Stimulated activated CD4-positive, alpha-beta T cell treated with anti-CD3 and anti-CD28 coated beads, Interleukin-1b, Interleukin-23, amount 100 ng/mL, for 4 hours (primary cell): ENCODE measurements at regions not wholly inside any gene's neighbourhood (a gene's known extent, or its start where the extent isn't known, plus 50 kb on each side); places are given as distances from the start of the nearest gene placed in this dataset.
"Not testable (repeated sequence)": the region's sequence is repeated elsewhere in the genome, so short reads cannot be mapped to it uniquely, and the experiment has no call there.

Experiments
- DNase-seq, 2 donors: peaks; one replicate each; pipeline ENCODE4 v3.0.0-alpha.2; 2020; ENCODE audit warnings: low read depth in 2 of 2

GRCh38 chr17:33895491-33895890, 359.6 kb upstream of the CCL2 start:
- DNase-seq = no peak

DNA sequence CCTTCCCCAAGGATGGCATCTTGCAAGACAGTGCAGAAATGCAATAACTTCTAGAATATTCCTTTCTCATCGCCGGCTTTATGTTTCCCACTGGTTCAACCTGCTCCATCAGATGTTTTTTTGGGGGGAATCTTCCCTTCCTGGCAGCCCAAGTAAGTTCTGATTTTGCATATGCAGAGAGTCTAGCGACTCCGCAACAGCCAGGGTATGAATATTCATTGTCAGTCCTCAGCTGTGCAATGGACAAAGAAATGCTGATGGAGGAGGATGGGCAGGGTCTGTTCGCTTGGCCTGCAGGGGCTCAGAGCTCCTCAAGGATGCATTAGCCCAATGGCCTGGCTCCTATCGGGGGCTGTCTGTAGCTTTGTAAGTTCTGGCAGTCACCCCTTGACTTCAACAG, 358.8 kb upstream of the CCL2 start:
- no peak for DNase-seq

- no peak for DNase-seq
These were observed 354.0 kb upstream of the CCL2 start for GRCh38 chr17:33901085-33901484.

GRCh38 chr17:33902901-33903449, 352.1 kb upstream of the CCL2 start:
- no peak for DNase-seq

DNA sequence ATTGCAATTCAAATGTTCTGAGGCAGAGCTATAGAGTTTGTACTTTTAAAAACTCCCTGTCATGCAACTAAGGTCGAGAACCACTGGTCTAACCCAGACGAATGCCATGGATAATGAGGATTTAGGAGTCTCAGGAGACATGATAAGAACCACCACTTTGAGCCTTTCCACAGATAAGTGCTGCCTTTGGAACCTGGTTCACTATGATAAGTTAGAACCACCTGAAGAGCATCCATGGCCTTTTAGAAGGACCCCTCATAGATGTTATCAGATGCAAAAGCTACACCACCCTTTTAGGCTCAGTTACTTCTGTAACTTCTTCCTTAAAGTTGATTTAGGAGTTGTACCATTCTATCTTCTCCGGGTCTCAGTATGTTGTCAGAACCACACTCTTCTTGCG, 350.6 kb upstream of the CCL2 start:
- DNase-seq = no peak

DNA sequence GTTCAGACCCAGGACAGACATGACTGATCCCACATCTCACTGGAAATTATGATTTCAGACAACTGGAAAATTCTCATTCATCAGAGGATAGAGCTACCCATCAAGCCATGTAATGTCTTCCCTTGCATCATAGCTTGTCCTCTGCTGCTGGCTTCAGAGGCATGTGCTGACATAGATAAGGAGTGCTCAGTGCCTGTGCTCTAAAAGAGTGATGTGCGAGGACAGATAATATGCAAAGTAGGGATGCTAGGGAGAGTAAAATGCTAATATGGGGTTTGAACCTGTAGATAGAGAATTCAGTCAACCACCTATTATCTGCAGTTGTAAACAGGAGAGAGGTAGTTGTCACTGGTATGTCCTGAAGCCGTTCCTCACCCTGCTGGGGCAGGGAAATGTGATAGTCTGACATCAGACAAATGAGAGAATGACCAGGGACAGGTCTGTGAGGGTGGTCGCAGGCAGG, 349.7 kb upstream of the CCL2 start:
- no peak for DNase-seq

GRCh38 chr17:33908363-33909064, 346.6 kb upstream of the CCL2 start:
- no peak for DNase-seq

DNA sequence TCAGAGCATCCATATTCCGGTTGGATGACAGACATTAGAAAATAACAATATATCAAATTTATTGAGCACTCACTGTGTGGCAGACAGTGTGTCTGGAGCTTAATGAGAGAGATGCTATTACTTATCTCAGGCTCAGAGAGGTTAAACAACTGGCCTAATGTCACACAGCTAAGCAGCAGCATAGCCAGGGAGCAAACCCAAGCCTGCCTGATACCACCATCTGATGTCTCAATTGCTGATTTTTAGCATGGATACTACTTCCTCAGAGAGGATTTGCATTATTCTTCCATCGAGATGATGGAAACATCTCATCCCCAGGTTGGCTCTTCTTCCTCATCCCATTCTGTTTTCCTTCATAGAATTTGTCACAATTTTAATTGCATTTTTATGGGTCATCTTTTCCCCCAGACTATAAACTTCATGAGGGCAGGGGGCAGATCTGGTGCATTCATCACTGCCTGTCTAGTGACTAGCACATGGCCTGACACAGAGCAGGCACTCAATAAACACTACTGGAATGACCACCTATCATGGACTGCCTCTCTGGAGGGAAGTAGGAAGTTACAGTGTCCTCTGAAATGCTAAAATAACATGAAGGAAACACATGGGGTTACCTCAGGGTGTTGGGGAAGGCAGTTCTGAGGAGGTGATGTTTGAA, 344.8 kb upstream of the CCL2 start:
- no peak for DNase-seq

DNA sequence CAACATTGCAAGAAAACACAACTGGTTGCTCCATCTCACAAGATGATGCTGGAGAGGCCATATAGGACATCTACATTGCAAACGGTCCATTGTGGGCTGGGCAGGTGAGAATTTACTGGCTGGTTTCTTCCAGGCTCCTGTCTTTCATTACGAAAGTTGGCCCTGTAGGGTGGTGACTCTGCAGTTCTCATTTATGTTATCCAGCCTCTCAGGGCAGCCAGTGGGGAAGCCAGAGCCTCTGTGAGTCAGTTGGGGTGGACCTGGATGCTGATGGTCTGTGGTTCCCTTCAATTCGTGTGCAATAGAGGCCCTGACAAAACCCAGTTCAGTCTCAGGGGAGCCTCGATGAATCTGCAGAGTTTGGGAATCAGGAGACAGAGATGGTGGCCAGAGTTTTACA, 341.0 kb upstream of the CCL2 start:
- no peak for DNase-seq

GRCh38 chr17:33922971-33923370, 332.1 kb upstream of the CCL2 start:
- no peak for DNase-seq

DNA sequence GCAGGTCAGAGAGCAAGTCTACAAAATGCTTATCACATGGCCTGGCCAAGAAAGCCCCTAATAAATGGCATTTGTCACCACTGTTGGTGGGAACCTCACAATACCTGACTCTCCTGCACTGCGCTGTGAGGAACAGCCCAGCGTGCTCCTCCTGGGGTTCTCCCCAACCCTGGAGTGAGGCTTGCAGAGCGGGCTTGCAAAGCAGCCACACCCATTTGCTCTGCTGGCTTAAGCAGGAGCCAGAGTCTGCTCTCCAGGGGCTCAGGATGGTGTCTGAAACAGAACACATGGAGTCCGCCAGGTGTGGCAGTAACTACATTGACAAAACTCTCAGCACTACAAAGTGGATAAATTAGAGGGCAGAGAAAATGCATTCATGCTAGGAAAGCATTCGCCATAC, 331.0 kb upstream of the CCL2 start:
- no peak for DNase-seq

GRCh38 chr17:33925649-33926048, 329.4 kb upstream of the CCL2 start:
- no peak for DNase-seq

- DNase-seq = no peak
These were observed 327.4 kb upstream of the CCL2 start for GRCh38 chr17:33927732-33928133.

DNA sequence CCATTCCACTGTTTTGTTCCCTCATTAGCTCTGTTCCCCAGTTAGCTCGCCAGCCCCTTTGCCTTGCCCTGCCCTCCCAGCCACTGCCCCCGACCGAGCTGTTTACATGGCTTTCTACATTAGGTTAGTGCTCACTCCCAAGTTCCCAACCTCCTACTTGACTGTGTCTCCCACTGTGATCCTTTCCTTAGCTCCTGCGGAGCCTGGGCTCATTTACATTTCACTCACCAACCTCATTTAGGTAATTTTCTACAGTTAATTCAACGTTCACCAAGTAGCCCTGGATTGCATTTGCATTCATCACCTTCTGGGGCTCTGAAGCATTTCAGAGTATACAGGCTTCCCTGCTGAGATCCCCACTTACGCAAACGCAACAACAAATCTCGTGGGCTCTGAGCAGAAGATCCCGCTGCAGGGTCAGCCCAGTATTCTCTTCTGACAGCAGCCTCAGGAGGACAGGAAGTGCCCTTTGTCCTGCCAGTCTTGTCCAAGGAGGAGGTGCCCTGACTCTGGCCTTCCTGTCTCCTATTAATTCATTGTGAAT, 325.8 kb upstream of the CCL2 start:
- DNase-seq = no peak

DNA sequence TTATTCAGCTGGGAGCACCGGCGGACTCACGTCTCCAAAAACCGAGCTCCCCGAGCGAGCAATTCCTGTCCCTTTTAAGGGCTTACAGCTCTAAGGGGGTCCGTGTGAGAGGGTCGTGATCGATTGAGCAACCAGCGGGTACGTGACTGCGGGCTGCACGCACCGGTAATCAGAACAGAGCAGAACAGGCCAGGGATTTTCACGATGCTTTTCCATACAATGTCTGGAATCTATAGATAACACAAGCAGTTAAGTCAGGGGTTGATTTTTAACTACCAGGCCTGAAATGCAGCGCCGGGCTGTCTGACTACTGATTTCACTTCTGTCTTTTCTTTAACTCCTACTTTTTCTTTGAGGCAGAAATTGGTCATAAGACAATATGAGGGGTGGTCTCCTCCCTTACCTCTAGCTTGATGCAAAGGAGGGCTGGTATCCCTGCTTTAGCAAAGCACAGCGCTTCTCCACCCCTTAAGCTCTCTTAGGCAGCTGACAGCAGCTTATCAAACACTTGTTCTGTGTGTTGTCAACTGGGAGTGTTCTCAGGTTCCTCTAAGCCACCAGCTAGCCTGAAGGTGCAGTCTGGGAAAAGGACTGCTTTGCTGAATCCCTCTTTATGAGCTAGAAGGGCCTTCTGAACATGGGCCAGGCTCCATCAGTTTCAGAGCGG, 323.8 kb upstream of the CCL2 start:
- DNase-seq = not testable (repeated sequence)

- no peak for DNase-seq
These were observed 322.1 kb upstream of the CCL2 start for GRCh38 chr17:33932996-33933395.

GRCh38 chr17:33933576-33933975, 321.5 kb upstream of the CCL2 start:
- DNase-seq = no peak

DNA sequence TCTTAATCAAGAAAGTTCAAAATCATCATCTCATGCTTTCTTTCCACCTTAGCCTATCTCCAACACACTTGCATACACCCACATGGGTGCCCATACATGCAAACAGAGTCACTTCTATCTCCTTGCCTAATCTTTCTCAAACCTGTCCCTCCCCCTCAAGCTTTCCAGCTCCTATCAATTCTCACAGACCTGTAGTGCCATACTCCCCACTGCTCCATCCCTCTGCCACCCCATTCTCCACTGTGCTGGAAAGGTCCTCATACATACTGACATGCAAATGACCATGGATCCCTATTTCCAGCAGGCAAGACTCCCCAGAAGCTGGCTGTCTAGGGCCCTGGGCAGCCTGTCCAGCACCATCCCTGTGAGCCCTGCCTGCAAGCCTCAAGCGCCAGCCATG, 320.4 kb upstream of the CCL2 start:
- no peak for DNase-seq

GRCh38 chr17:33935822-33936221, 319.3 kb upstream of the CCL2 start:
- DNase-seq = no peak

- DNase-seq = no peak
These were observed 318.3 kb upstream of the CCL2 start for GRCh38 chr17:33936764-33937163.

DNA sequence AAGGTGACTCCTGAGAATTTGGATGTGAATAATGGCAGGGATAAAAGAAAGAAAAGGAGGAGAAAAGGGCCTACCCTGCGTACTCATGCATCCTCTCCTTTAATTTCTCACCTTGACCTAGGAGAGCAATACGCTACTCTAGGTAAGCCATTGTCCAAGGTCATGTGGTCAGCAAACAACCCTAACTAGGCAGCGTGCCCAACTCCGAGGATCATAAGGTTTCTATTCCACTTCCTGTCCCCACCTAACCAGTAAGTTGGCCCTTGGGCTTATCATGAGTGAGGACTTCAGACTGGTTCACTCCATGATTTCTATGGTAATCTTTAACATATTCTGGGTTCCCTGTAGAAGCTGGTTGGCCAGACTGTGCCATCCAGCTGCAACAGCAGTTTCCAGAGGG, 315.1 kb upstream of the CCL2 start:
- DNase-seq = no peak

DNA sequence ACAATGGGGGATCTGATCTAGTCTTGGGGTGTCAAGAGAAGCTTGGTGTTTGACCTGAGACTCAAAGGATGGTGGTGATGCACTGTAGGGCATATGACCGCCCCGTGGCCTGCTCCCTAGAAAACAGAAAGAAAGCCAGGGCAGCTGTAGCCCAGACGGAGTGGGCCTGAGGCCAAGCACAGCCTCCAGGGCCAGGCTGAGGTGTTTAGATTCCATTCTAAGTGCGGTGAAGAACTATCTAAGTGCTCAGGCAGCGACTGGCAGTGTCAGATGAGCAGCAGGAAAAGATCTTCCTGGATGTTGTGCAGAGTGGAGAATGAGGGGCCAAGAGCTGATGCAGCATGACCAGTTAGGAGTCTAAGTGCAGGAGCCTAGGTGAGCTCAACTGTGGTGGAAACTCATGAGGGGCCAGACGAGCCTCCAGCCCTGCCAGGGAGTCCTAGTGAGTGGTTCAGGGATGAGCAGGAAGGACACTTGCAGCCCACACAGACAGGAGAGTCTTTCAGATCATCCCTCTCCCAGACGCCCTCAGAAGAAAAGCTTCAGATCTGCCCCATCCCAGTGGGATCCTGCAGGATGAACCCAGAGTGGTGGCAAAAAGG, 314.2 kb upstream of the CCL2 start:
- no peak for DNase-seq
